CD4-positive, alpha-beta T cell (primary cell): ENCODE measurements at regions not wholly inside any gene's neighbourhood (a gene's known extent, or its start where the extent isn't known, plus 50 kb on each side); places are given as distances from the start of the nearest gene placed in this dataset.

ENCODE experiments used
- ATAC-seq: fragments of 200-7000 bp; cut with Tn5 transposase; one replicate; pipeline ENCODE4 v1.10.0; 2022; ENCODE audit warnings: mild to moderate bottlenecking; ENCODE audit not compliant: poor library complexity
- CTCF ChIA-PET: fragments of 350-600 bp; sonication (Branson Sonifier 250); formaldehyde crosslinking; loops from one replicate; lab custom pipeline; 2021; ENCODE audit warnings: antibody characterized with exemption, inconsistent platforms; lab: Charles Lee
- POLR2A ChIA-PET: fragments of 350-600 bp; sonication (Branson Sonifier 250); formaldehyde crosslinking; loops from one replicate; lab custom pipeline; 2021; ENCODE audit warnings: antibody characterized with exemption, inconsistent platforms; lab: Charles Lee
- DNase-seq, 14 experiments: peaks; one replicate each; pipeline ENCODE4 v3.0.0-alpha.2; 2013 to 2020; ENCODE audit warnings: mixed read lengths in 2 of 14
- H3K27ac ChIP-seq, 2 donors: one replicate each; pipeline versions ENCODE4 v1.5.1 to v1.7.0; 2013; ENCODE audit warnings: low read length in 2 of 2, low read depth in 1 of 2, mild to moderate bottlenecking in 1 of 2
- H3K27me3 ChIP-seq, 2 experiments: 1 replicate in 1 of 2; 2 replicates in 1 of 2; pipeline versions ENCODE4 v1.6.1 to v1.7.0; 2013; ENCODE audit warnings: low read length in 2 of 2, control low read depth in 1 of 2, mild to moderate bottlenecking in 1 of 2, moderate library complexity in 1 of 2; ENCODE audit not compliant: insufficient read depth in 2 of 2, control insufficient read depth in 1 of 2
- H3K36me3 ChIP-seq: one replicate; pipeline ENCODE4 v1.6.1; 2013; ENCODE audit warnings: low read length, control low read depth; ENCODE audit not compliant: insufficient read depth
- H3K4me1 ChIP-seq: one replicate; pipeline ENCODE4 v1.6.1; 2013; ENCODE audit warnings: low read length, control low read depth; ENCODE audit not compliant: insufficient read depth
- H3K4me3 ChIP-seq: one replicate; pipeline ENCODE4 v1.5.1; 2013; ENCODE audit warnings: mild to moderate bottlenecking, low read length, moderate library complexity
- H3K9me3 ChIP-seq, 2 experiments: 1 replicate in 1 of 2; 2 replicates in 1 of 2; pipeline versions ENCODE4 v1.6.1 to v1.7.0; 2013; ENCODE audit warnings: low read length in 2 of 2, mild to moderate bottlenecking in 2 of 2, control low read depth in 1 of 2, moderate library complexity in 1 of 2; ENCODE audit not compliant: control insufficient read depth in 1 of 2, insufficient read depth in 1 of 2
- H3K27ac Mint-ChIP-seq: one replicate; pipeline ENCODE4 v1.8.0; 2020; ENCODE audit warnings: mixed read lengths
- H3K27me3 Mint-ChIP-seq: one replicate; pipeline ENCODE4 v1.8.0; 2021; ENCODE audit warnings: mixed read lengths
- H3K36me3 Mint-ChIP-seq: one replicate; pipeline ENCODE4 v1.8.0; 2021; ENCODE audit warnings: low read depth, mixed read lengths
- H3K4me1 Mint-ChIP-seq: one replicate; pipeline ENCODE4 v1.8.0; 2021; ENCODE audit warnings: low read depth, mixed read lengths
- H3K4me3 Mint-ChIP-seq: one replicate; pipeline ENCODE4 v1.8.0; 2020; ENCODE audit warnings: mild to moderate bottlenecking, mixed read lengths
- H3K9me3 Mint-ChIP-seq: one replicate; pipeline ENCODE4 v1.8.0; 2020; ENCODE audit warnings: mixed read lengths
- CTCF ChIP-seq: fragments of 200-600 bp; IDR thresholded peaks from one replicate; pipeline ENCODE4 v1.8.0; 2022; ENCODE audit warnings: antibody characterized with exemption, mild to moderate bottlenecking
- intact Hi-C, 2 experiments: fragments of 100-400 bp; cut with DNase I in 1 of 2; cut with micrococcal nuclease in 1 of 2; formaldehyde crosslinking; loops; one replicate each; pipeline versions ENCODE4 v1.15.1 to v1.9.0; 2023 to 2025; cut with DNase I, micrococcal nuclease

- H3K36me3 Mint-ChIP-seq: no peaks in the 10 kb centered on the region
- H3K9me3 ChIP-seq: no peaks in the 10 kb centered on the region
- peak overlapping the region in 1 of 2 donors; percentile 18 for H3K27ac ChIP-seq
- peaks cover 92% of the 10 kb centered on the region for H3K4me1 Mint-ChIP-seq
- no peaks in the 10 kb centered on the region for H3K27me3 ChIP-seq
- intact Hi-C loops: no loop called here
- peak overlapping the region; percentile 65 for H3K4me3 Mint-ChIP-seq
- H3K9me3 Mint-ChIP-seq: no peaks in the 10 kb centered on the region
- peak overlapping the region; percentile 90 for H3K27ac Mint-ChIP-seq
- H3K4me3 ChIP-seq: peak overlapping the region; percentile 1
- peaks cover 87% of the 10 kb centered on the region for H3K4me1 ChIP-seq
- CTCF ChIA-PET: no interaction called here
- POLR2A ChIA-PET: interaction anchor here (2.0 to 4.2 kb wide), 3 partner anchors 15 to 54 kb away, joined by 5 to 43 read pairs (median 14); partner anchors contain the start of gene CAB39
- no peaks in the 10 kb centered on the region for H3K27me3 Mint-ChIP-seq
- no peak for TF ChIP-seq CTCF
- peak in 6 of 14 experiments; percentile 16 to 66 (median 37) for DNase-seq
- no peaks in the 10 kb centered on the region for H3K36me3 ChIP-seq
- ATAC-seq: peak; percentile 40
These were observed 53.6 kb upstream of the CAB39 start for GRCh38 chr2:230658877-230659652.

- no peak overlapping the region for H3K4me3 ChIP-seq
- peak overlapping the region; percentile 42 to 55 for H3K27ac ChIP-seq
- peak in 10 of 14 experiments; percentile 13 to 82 (median 52) for DNase-seq
- ATAC-seq: peak; percentile 10
- Mint-ChIP-seq H3K36me3 (no peaks in the 10 kb centered on the region), H3K27me3 (no peaks in the 10 kb centered on the region), H3K4me3 (peak overlapping the region; percentile 49), H3K9me3 (no peaks in the 10 kb centered on the region), H3K27ac (peak overlapping the region; percentile 90), H3K4me1 (peaks cover 98% of the 10 kb centered on the region)
- H3K4me1 ChIP-seq: peaks cover 94% of the 10 kb centered on the region
- TF ChIP-seq CTCF: no peak
- no peaks in the 10 kb centered on the region for H3K9me3 ChIP-seq
- ChIA-PET CTCF (interaction anchor here (0.8 kb wide), 1 partner anchor 17 kb away, joined by 3 read pairs; no protein-coding TSS in a partner anchor), POLR2A (interaction anchor here (0.8 to 4.2 kb wide), 13 partner anchors 8 to 244 kb away, joined by 3 to 43 read pairs (median 5); partner anchors contain the start of genes CAB39 and SP100)
- intact Hi-C loops: loop anchor here (5.0 kb wide), 3 partner anchors 52 to 137 kb away; partner anchors contain the start of gene CAB39 (in 2 of the 2)
- H3K36me3 ChIP-seq: no peaks in the 10 kb centered on the region
- H3K27me3 ChIP-seq: no peaks in the 10 kb centered on the region
These were observed 52.2 kb upstream of the CAB39 start for GRCh38 chr2:230660294-230661060.
